WTC11 (cell line): ENCODE measurements at regions not wholly inside any gene's neighbourhood (a gene's known extent, or its start where the extent isn't known, plus 50 kb on each side); places are given as distances from the start of the nearest gene placed in this dataset.

Experiments
- ATAC-seq: fragments of 200-7000 bp; cut with Tn5 transposase; 2 replicates; pipeline ENCODE4 v1.10.0; 2021; ENCODE audit warnings: mild to moderate bottlenecking, moderate library complexity
- CTCF ChIA-PET: fragments of 300-600 bp; sonication (Branson Sonifier 250); formaldehyde crosslinking; loops from one replicate; lab custom pipeline; 2021; ENCODE audit warnings: antibody characterized with exemption; lab: Charles Lee
- POLR2A ChIA-PET: fragments of 350-600 bp; sonication (Branson Sonifier 250); formaldehyde crosslinking; loops from one replicate; lab custom pipeline; 2021; ENCODE audit warnings: antibody characterized with exemption; lab: Charles Lee
- DNase-seq: peaks from one replicate; pipeline ENCODE4 v3.0.0; 2021; ENCODE audit warnings: low spot score
- H3K27ac Mint-ChIP-seq: 2 replicates; pipeline ENCODE4 v1.8.0; 2021; ENCODE audit warnings: mixed read lengths
- H3K27me3 Mint-ChIP-seq: 2 replicates; pipeline ENCODE4 v1.8.0; 2021; ENCODE audit warnings: low read depth, mild to moderate bottlenecking, moderate library complexity, mixed read lengths
- H3K36me3 Mint-ChIP-seq: 2 replicates; pipeline ENCODE4 v1.8.0; 2021; ENCODE audit warnings: mixed read lengths
- H3K4me1 Mint-ChIP-seq: 2 replicates; pipeline ENCODE4 v1.8.0; 2022; ENCODE audit warnings: mixed read lengths
- H3K4me3 Mint-ChIP-seq: 2 replicates; pipeline ENCODE4 v1.8.0; 2021; ENCODE audit warnings: mild to moderate bottlenecking, moderate library complexity, mixed read lengths
- H3K9me3 Mint-ChIP-seq: 2 replicates; pipeline ENCODE4 v1.8.0; 2021; ENCODE audit warnings: mixed read lengths
- CBFB ChIP-seq: sonication (generic); formaldehyde crosslinking; IDR thresholded peaks from 2 replicates; pipeline ENCODE4 v1.8.1; 2022; ENCODE audit warnings: mild to moderate bottlenecking, low read depth, missing genetic modification reagents
- MYBL2 ChIP-seq: sonication (generic); formaldehyde crosslinking; IDR thresholded peaks from 2 replicates; pipeline ENCODE4 v1.8.1; 2023; ENCODE audit warnings: mild to moderate bottlenecking, moderate library complexity, missing genetic modification reagents
- NR1H2 ChIP-seq: sonication (generic); formaldehyde crosslinking; IDR thresholded peaks from 2 replicates; pipeline ENCODE4 v1.9.0; 2021; ENCODE audit warnings: mild to moderate bottlenecking, moderate library complexity, missing genetic modification reagents
- NR2C2 ChIP-seq: sonication (generic); formaldehyde crosslinking; IDR thresholded peaks from 2 replicates; pipeline ENCODE4 v1.8.0; 2022; ENCODE audit warnings: mild to moderate bottlenecking, missing genetic modification reagents
- SMAD4 ChIP-seq: sonication (generic); formaldehyde crosslinking; IDR thresholded peaks from 2 replicates; pipeline ENCODE4 v1.8.0; 2022; ENCODE audit warnings: mild to moderate bottlenecking, missing genetic modification reagents
- ZNF219 ChIP-seq: sonication (generic); formaldehyde crosslinking; IDR thresholded peaks from 2 replicates; pipeline ENCODE4 v1.8.0; 2023; ENCODE audit warnings: missing genetic modification reagents, mild to moderate bottlenecking, borderline replicate concordance
- TF ChIP-seq, protein P1 (sequence below): sonication (generic); formaldehyde crosslinking; IDR thresholded peaks from 2 replicates; pipeline ENCODE4 v1.8.1; 2023; ENCODE audit warnings: mild to moderate bottlenecking, missing genetic modification reagents, borderline replicate concordance
- TF ChIP-seq, protein P2 (sequence below): sonication (generic); formaldehyde crosslinking; IDR thresholded peaks from 2 replicates; pipeline ENCODE4 v1.8.1; 2023; ENCODE audit warnings: mild to moderate bottlenecking, missing genetic modification reagents, moderate library complexity
- TF ChIP-seq, protein P3 (sequence below): sonication (generic); formaldehyde crosslinking; IDR thresholded peaks from 2 replicates; pipeline ENCODE4 v1.8.0; 2022; ENCODE audit warnings: mild to moderate bottlenecking, missing genetic modification reagents

DNA sequence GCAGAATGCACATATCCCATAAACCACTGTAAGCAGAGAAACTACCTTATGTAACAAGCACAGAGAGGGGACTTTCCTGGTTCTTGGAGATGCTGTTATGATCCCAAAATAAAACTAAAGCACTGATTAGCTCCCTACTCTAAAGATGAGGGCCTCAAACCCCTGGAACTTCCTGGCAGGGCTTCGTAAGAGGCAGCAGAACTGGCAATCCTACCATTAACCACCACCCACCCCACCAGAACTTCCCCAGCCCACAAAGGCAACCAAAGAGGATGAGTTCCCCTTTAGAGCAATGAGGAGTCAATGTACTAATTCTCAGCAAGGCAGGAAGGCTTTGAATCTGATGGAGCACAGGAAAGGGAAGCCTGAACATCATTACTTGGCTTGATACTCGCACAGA, 436.5 kb upstream of the FRG1 start (continued):
- TF ChIP-seq, protein P1, sequence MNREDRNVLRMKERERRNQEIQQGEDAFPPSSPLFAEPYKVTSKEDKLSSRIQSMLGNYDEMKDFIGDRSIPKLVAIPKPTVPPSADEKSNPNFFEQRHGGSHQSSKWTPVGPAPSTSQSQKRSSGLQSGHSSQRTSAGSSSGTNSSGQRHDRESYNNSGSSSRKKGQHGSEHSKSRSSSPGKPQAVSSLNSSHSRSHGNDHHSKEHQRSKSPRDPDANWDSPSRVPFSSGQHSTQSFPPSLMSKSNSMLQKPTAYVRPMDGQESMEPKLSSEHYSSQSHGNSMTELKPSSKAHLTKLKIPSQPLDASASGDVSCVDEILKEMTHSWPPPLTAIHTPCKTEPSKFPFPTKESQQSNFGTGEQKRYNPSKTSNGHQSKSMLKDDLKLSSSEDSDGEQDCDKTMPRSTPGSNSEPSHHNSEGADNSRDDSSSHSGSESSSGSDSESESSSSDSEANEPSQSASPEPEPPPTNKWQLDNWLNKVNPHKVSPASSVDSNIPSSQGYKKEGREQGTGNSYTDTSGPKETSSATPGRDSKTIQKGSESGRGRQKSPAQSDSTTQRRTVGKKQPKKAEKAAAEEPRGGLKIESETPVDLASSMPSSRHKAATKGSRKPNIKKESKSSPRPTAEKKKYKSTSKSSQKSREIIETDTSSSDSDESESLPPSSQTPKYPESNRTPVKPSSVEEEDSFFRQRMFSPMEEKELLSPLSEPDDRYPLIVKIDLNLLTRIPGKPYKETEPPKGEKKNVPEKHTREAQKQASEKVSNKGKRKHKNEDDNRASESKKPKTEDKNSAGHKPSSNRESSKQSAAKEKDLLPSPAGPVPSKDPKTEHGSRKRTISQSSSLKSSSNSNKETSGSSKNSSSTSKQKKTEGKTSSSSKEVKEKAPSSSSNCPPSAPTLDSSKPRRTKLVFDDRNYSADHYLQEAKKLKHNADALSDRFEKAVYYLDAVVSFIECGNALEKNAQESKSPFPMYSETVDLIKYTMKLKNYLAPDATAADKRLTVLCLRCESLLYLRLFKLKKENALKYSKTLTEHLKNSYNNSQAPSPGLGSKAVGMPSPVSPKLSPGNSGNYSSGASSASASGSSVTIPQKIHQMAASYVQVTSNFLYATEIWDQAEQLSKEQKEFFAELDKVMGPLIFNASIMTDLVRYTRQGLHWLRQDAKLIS (CRISPR knock-in tag) = no peak
- TF ChIP-seq, protein P2, sequence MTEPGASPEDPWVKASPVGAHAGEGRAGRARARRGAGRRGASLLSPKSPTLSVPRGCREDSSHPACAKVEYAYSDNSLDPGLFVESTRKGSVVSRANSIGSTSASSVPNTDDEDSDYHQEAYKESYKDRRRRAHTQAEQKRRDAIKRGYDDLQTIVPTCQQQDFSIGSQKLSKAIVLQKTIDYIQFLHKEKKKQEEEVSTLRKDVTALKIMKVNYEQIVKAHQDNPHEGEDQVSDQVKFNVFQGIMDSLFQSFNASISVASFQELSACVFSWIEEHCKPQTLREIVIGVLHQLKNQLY (CRISPR knock-in tag) = no peak
- TF ChIP-seq SMAD4 (CRISPR knock-in tag) = no peak

DNA sequence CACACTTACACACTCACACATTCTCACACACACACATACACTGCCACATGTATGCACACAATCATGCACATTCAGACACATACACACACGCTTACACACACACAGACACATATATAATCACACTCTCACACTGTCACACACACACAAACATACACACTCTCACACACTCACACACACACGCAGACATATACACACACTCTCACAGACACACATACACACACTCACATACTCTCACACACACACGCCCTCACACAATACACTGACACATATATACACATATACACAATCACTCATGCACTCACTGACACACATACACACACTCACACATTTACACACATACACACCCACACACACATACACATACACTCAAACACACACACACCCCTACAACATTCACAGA, 435.3 kb upstream of the FRG1 start:
- CTCF ChIA-PET = no interaction called here
- no peak overlapping the region for H3K4me3 Mint-ChIP-seq
- TF ChIP-seq NR1H2 (CRISPR knock-in tag) (no peak), SMAD4 (CRISPR knock-in tag) (no peak), MYBL2 (CRISPR knock-in tag) (no peak), NR2C2 (CRISPR knock-in tag) (no peak)
- TF ChIP-seq, protein P3, sequence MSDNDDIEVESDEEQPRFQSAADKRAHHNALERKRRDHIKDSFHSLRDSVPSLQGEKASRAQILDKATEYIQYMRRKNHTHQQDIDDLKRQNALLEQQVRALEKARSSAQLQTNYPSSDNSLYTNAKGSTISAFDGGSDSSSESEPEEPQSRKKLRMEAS (CRISPR knock-in tag) = no peak
- TF ChIP-seq, all 79 proteins: peak for 0
- Mint-ChIP-seq H3K36me3 (peaks cover 21% of the 10 kb centered on the region), H3K27me3 (0 out of 2 replicates have a peak, but pooled peaks cover 3% of the 10 kb centered on the region), H3K4me1 (no peaks in the 10 kb centered on the region), H3K27ac (no peak overlapping the region), H3K9me3 (peaks cover 44% of the 10 kb centered on the region)
- DNase-seq (no peak), ATAC-seq (no peak)
- POLR2A ChIA-PET = no interaction called here

DNA sequence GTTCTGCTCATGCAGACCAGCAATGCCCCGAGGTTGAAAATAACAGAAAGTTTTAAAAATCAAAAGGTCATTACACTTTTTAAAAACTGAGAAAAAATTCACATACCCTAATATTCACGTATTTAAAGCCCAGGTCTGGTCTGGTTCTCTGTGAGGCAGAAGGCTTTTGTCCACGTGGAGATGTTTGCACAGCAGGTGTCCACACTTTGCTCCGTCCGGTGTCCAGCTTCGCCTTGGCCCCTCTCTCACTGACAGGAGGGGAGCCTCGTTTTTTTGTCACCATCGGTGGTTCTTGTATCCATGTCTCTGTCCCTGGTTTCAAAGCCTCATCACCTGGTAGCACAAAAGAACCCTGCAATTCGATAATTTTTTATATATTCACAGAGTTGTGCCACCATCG, 434.6 kb upstream of the FRG1 start:
- DNase-seq = no peak
- ChIA-PET CTCF (no interaction called here), POLR2A (no interaction called here)
- H3K27ac Mint-ChIP-seq = no peak overlapping the region
- no peaks in the 10 kb centered on the region for H3K4me1 Mint-ChIP-seq
- peaks cover 21% of the 10 kb centered on the region for H3K36me3 Mint-ChIP-seq
- peaks cover 51% of the 10 kb centered on the region for H3K9me3 Mint-ChIP-seq
- ATAC-seq = no peak
- TF ChIP-seq ZNF219 (CRISPR knock-in tag) (no peak), CBFB (no peak)
- 0 out of 2 replicates have a peak, but pooled peaks cover 3% of the 10 kb centered on the region for H3K27me3 Mint-ChIP-seq
- H3K4me3 Mint-ChIP-seq = no peak overlapping the region

DNA sequence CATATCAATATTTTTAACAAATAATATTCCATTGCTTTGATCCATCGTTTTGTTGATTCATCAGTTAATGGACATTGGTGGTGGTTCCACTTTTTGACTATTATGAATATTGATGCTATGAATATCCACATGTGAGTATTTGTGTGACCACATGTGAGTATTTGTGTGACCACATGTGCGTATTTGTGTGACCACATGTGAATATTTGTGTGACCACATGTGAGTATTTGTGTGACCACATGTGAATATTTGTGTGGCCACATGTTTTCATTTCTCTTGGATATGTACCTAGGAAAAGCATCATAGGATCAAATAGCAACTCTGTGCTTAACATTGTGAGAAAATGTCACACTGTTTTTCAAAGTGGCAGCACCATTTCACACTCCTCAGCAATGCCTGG, 433.6 kb upstream of the FRG1 start:
- H3K4me1 Mint-ChIP-seq = no peaks in the 10 kb centered on the region
- TF ChIP-seq, protein P1 (CRISPR knock-in tag) = no peak
- DNase-seq = no peak
- no peak for ATAC-seq
- H3K9me3 Mint-ChIP-seq = peaks cover 55% of the 10 kb centered on the region
- ChIA-PET POLR2A (no interaction called here), CTCF (no interaction called here)
- peaks cover 26% of the 10 kb centered on the region for H3K36me3 Mint-ChIP-seq
- H3K27me3 Mint-ChIP-seq = 0 out of 2 replicates have a peak, but pooled peaks cover 3% of the 10 kb centered on the region
- no peak overlapping the region for H3K27ac Mint-ChIP-seq
- no peak overlapping the region for H3K4me3 Mint-ChIP-seq
